ENCODE measurements at regions not wholly inside any gene's neighbourhood (a gene's known extent, or its start where the extent isn't known, plus 50 kb on each side); places are given as distances from the start of the nearest gene placed in this dataset.

- intact Hi-C loops (cut with micrococcal nuclease): no loop called here
- no peak for DNase-seq
- H3K36me3 Mint-ChIP-seq: no peaks in the 10 kb centered on the region
These were observed 230.3 kb upstream of the GHITM start for GRCh38 chr10:83909001-83909400.

GRCh38 chr10:83915801-83916200 lies 223.5 kb upstream of the GHITM start:
- H3K4me2 ChIP-seq (replicated peaks; ENCODE audit: extremely low read depth, low read length, poor library complexity, severe bottlenecking): no peak overlapping the region
- 63% methylated on average over 1 of the region's 1 CpG for WGBS (ENCODE audit: insufficient coverage)
- H3K36me3 Mint-ChIP-seq: no peaks in the 10 kb centered on the region
- no peak for TF ChIP-seq CTCF (IDR thresholded peaks at IDR 0.05)
- H3K27me3 ChIP-seq (ENCODE audit: control insufficient read depth in 2 of 2, insufficient read depth in 2 of 2, low read length in 2 of 2): no peaks in the 10 kb centered on the region
- no peaks in the 10 kb centered on the region for H3K36me3 ChIP-seq (replicated peaks in 1 of 2; ENCODE audit: control insufficient read depth in 1 of 2, insufficient read depth in 2 of 2, low read length in 2 of 2)
- no peaks in the 10 kb centered on the region for H4K20me1 ChIP-seq (ENCODE audit: insufficient read depth, low read length)
- H3K27ac ChIP-seq (ENCODE audit: low read depth in 1 of 2, low read length in 2 of 2): no peak overlapping the region
- H3K9me3 Mint-ChIP-seq: peaks cover 0 to 5% (median 0%) of the 10 kb centered on the region in 7 donors
- no peak overlapping the region for H3K9ac ChIP-seq (ENCODE audit: insufficient read depth, low read length, poor library complexity, severe bottlenecking)
- H3K4me1 Mint-ChIP-seq: peaks cover 7% of the 10 kb centered on the region
- intact Hi-C loops (cut with micrococcal nuclease): no loop called here
- no peak overlapping the region for H3K4me3 ChIP-seq (replicated peaks in 1 of 3; ENCODE audit: low read depth in 2 of 3, low read length in 3 of 3)
- H3K9me3 ChIP-seq (replicated peaks in 1 of 2; ENCODE audit: control insufficient read depth in 1 of 2, insufficient read depth in 1 of 2, low read length in 2 of 2): no peaks in the 10 kb centered on the region
- peaks cover 2 to 6% (median 5%) of the 10 kb centered on the region in 3 donors for H3K27me3 Mint-ChIP-seq (ENCODE audit: low read depth in 3 of 3)
- peak overlapping the region in 1 of 7 donors; percentile 18 for H3K27ac Mint-ChIP-seq
- H2AFZ ChIP-seq (ENCODE audit: insufficient read depth, low read depth, low read length, poor library complexity, severe bottlenecking): no peak overlapping the region
- no peaks in the 10 kb centered on the region for H3K79me2 ChIP-seq (ENCODE audit: insufficient read depth, low read length)
- H3K4me1 ChIP-seq (ENCODE audit: control insufficient read depth in 1 of 2, insufficient read depth in 2 of 2, low read length in 2 of 2): peaks cover 0 to 9% of the 10 kb centered on the region in 2 donors
- DNase-seq: no peak
- H3K4me3 Mint-ChIP-seq: no peak overlapping the region

More at GRCh38 chr10:83909001-83909400, 230.3 kb upstream of the GHITM start:
- Mint-ChIP-seq H3K27ac (no peak overlapping the region), H3K9me3 (peaks cover 0 to 2% (median 0%) of the 10 kb centered on the region in 7 donors), H3K4me1 (no peaks in the 10 kb centered on the region), H3K27me3 (ENCODE audit: low read depth in 3 of 3) (peaks cover 0 to 14% (median 5%) of the 10 kb centered on the region in 3 donors), H3K4me3 (no peak overlapping the region)
- Histone ChIP-seq H2AFZ (ENCODE audit: insufficient read depth, low read depth, low read length, poor library complexity, severe bottlenecking) (no peak overlapping the region), H3K4me3 (replicated peaks in 1 of 3; ENCODE audit: low read depth in 2 of 3, low read length in 3 of 3) (no peak overlapping the region), H3K27me3 (ENCODE audit: control insufficient read depth in 2 of 2, insufficient read depth in 2 of 2, low read length in 2 of 2) (no peaks in the 10 kb centered on the region), H4K20me1 (ENCODE audit: insufficient read depth, low read length) (no peaks in the 10 kb centered on the region), H3K27ac (ENCODE audit: low read depth in 1 of 2, low read length in 2 of 2) (no peak overlapping the region), H3K4me1 (ENCODE audit: control insufficient read depth in 1 of 2, insufficient read depth in 2 of 2, low read length in 2 of 2) (no peaks in the 10 kb centered on the region), H3K36me3 (replicated peaks in 1 of 2; ENCODE audit: control insufficient read depth in 1 of 2, insufficient read depth in 2 of 2, low read length in 2 of 2) (no peaks in the 10 kb centered on the region), H3K9ac (ENCODE audit: insufficient read depth, low read length, poor library complexity, severe bottlenecking) (no peak overlapping the region), H3K79me2 (ENCODE audit: insufficient read depth, low read length) (no peaks in the 10 kb centered on the region), H3K9me3 (replicated peaks in 1 of 2; ENCODE audit: control insufficient read depth in 1 of 2, insufficient read depth in 1 of 2, low read length in 2 of 2) (no peaks in the 10 kb centered on the region), H3K4me2 (replicated peaks; ENCODE audit: extremely low read depth, low read length, poor library complexity, severe bottlenecking) (no peak overlapping the region)
- TF ChIP-seq CTCF (IDR thresholded peaks at IDR 0.05): no peak
- 13% methylated on average over 4 of the region's 7 CpGs for WGBS (ENCODE audit: insufficient coverage)

Data from CD14-positive monocyte (primary cell).